ENCODE measurements at regions not wholly inside any gene's neighbourhood (a gene's known extent, or its start where the extent isn't known, plus 50 kb on each side); places are given as distances from the start of the nearest gene placed in this dataset.

GRCh38 chr4:138666366-138666765 is 349.2 kb upstream of the NOCT start:
- no peak for TF ChIP-seq CTCF (IDR thresholded peaks at IDR 0.05 in 8 of 11, conservative IDR thresholded peaks at IDR 0.05 in 3 of 11)
- no peak for TF ChIP-seq POLR2A (IDR thresholded peaks at IDR 0.05)
- TF ChIP-seq POLR2AphosphoS5 (IDR thresholded peaks at IDR 0.05): no peak
